Breast epithelium (tissue), 3 donors: ENCODE measurements at regions not wholly inside any gene's neighbourhood (a gene's known extent, or its start where the extent isn't known, plus 50 kb on each side); places are given as distances from the start of the nearest gene placed in this dataset.
"Not testable (repeated sequence)": the region's sequence is repeated elsewhere in the genome, so short reads cannot be mapped to it uniquely, and the experiment has no call there.

Experiments
- CTCF ChIP-seq, 3 donors: fragments of 450-650 bp; IDR thresholded peaks; one replicate each; pipeline ENCODE4 v1.5.1; 2016 to 2017; ENCODE audit warnings: antibody characterized with exemption in 3 of 3, mild to moderate bottlenecking in 3 of 3, moderate library complexity in 3 of 3
- POLR2A ChIP-seq: fragments of 450-650 bp; IDR thresholded peaks from one replicate; pipeline ENCODE4 v1.6.1; 2016; ENCODE audit warnings: antibody characterized with exemption, mild to moderate bottlenecking, moderate library complexity

GRCh38 chr7:131662301-131662873, 106.0 kb upstream of the PODXL start:
- not testable (repeated sequence) for TF ChIP-seq POLR2A; CTCF (IDR thresholded peaks at IDR 0.05)
